SK-N-MC (cell line): ENCODE measurements at regions not wholly inside any gene's neighbourhood (a gene's known extent, or its start where the extent isn't known, plus 50 kb on each side); places are given as distances from the start of the nearest gene placed in this dataset.

Experiments
- EZH2 ChIP-seq: fragments of 200-600 bp; sonication (generic); IDR thresholded peaks from one replicate; pipeline ENCODE4 v1.6.1; 2017; ENCODE audit warnings: antibody characterized with exemption
- FOXP2 ChIP-seq: optimal IDR thresholded peaks from 2 replicates; pipeline ENCODE3; 2011; ENCODE audit warnings: mild to moderate bottlenecking, moderate library complexity; ENCODE audit not compliant: insufficient read depth; ENCODE audit errors: extremely low read length, control extremely low read depth
- POLR2AphosphoS5 ChIP-seq: IDR thresholded peaks from 2 replicates; pipeline ENCODE4 v1.6.1; 2012; ENCODE audit warnings: mild to moderate bottlenecking, low read depth, low read length, borderline replicate concordance

GRCh38 chr10:22846294-22846693 is 81.6 kb upstream of the ARMC3 start:
- TF ChIP-seq EZH2 (no peak), POLR2AphosphoS5 (no peak), FOXP2 (no peak)
